IPS-NIHi7 (cell line): ENCODE measurements at regions not wholly inside any gene's neighbourhood (a gene's known extent, or its start where the extent isn't known, plus 50 kb on each side); places are given as distances from the start of the nearest gene placed in this dataset.

Experiments used
- DNase-seq: peaks from one replicate; pipeline ENCODE4 v3.0.0; 2012; ENCODE audit warnings: mixed read lengths; ENCODE audit errors: extremely low spot score

DNA sequence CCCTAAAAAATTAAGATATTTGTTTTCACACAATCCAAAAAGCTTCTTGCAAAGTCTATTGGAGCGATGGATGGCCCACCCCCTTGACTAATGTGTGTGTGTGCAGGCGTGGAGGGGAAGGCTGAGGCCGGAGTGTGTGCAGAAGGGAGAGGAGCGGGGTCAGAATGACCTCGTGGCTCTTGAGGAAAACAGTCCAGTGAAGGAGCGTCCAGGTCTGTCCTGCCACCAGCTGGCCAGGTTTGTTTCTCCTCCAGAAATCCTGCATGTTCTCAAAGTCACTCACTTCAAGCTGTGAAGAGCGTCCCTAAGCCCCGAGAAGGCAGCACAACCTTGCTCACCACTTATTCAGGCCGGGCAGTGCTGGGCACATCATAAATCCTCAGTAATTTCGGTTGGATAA is 69.5 kb upstream of the SSX2IP start:
- DNase-seq: no peak

DNA sequence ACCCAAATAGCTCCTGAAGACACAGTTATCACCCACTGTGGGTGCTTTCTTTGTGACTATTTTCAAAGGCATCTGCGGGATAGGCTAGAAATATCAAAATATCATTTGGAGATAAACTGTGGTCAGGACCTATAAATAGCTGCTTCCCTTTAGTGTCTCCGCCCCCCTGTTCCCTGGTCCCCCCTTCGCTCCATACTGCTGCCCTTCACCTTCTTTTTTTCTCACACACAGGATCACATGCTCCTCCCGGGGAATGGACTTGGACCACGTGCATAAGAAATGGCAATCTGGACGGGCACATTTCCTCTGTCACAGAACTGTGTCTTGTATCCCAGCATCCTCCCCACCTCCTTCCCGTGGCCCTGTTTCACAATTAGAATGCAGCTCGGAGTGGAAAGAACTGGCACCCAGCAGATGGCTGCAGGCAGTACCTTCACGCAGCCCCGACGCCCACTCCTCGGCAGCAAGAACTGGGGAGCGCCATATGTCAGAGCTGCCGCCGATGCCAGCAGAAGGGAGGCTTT is 68.8 kb upstream of the SSX2IP start:
- DNase-seq: no peak

- DNase-seq: no peak
Observed at GRCh38 chr1:84758476-84758875, 68.2 kb upstream of the SSX2IP start.

- no peak for DNase-seq
Observed at GRCh38 chr1:84757301-84757700, 67.0 kb upstream of the SSX2IP start.

DNA sequence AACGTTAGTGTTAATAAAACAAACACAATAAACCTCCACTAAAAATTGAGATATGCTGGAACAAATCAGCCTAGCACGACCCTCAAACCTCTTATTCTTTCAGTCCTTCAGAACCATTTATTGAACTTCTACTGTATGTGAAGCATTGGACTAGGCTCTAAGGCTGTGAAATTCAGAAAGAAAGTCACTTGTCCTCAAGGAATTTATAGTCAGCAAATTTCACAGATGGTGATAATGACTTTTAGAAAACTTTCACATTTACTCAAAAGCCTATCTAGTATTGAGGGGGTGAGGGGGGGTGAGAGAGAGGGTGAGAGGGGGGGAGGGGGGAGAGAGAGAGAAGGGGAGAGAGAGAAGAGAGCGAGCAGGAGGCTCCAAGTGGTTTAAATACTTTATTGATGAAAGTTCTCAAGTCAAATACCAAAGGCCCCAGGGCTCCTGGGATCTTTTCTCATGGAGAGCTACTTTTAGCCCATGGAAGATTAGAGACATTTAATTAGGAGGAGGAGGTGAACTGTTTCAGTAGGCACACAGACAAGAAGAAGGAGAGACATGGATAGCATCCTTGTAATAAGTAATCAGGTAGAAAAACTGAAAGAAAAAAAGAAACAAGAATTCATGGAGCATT is 66.3 kb upstream of the SSX2IP start:
- no peak for DNase-seq

DNA sequence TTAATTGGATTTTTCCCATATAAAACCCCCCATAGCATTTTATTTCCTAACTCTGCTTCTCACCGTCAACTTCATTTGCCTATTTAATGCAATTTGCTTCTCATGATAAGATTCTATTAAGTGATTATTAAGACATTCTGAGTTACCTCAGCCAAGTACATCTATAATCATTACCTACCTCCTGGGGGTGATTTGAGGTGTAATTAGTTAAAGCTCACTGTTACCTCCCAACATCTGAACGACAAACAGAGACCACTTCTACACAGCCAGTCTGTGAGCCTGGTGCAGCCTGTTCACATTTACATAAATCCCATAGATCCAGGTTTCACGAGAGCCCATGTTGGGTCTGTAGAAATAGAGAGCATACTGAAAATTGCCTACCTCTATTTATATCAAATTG is 65.7 kb upstream of the SSX2IP start:
- DNase-seq: no peak

DNA sequence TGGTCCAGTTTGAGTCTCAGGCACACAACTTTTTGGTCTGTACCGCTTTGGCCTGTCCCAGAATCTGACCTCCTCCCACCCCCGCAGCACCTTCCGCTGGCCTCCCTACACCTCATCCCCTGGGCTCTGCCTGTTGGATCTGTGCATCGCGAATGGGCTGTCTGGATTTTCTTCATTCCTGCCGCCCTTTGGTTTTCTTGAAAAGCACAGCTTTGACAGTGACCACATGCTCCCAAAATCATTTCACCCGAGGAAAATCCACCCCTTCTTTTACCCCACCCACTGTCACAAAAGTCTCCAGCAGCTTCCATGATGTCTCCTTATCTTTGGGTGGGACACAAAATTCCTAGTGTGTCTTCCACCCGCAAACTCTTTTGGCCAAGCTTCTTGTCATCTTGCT is 65.0 kb upstream of the SSX2IP start:
- DNase-seq: no peak

DNA sequence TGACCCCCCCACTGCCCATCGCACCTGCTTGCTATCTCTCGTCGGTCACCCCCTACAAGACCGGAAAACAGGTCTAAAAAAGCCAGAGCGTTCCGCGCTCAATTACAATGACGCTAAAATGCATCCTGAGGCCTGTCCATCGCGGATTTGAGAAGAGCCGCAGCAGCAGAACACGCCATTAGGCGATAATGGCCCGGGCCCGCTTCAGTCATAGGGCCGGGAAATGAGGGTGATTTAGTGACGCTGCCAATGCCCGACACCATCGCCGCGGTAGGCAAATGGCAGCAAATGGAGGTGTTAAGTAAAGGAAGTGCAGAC is 64.1 kb upstream of the SSX2IP start:
- DNase-seq: no peak

DNA sequence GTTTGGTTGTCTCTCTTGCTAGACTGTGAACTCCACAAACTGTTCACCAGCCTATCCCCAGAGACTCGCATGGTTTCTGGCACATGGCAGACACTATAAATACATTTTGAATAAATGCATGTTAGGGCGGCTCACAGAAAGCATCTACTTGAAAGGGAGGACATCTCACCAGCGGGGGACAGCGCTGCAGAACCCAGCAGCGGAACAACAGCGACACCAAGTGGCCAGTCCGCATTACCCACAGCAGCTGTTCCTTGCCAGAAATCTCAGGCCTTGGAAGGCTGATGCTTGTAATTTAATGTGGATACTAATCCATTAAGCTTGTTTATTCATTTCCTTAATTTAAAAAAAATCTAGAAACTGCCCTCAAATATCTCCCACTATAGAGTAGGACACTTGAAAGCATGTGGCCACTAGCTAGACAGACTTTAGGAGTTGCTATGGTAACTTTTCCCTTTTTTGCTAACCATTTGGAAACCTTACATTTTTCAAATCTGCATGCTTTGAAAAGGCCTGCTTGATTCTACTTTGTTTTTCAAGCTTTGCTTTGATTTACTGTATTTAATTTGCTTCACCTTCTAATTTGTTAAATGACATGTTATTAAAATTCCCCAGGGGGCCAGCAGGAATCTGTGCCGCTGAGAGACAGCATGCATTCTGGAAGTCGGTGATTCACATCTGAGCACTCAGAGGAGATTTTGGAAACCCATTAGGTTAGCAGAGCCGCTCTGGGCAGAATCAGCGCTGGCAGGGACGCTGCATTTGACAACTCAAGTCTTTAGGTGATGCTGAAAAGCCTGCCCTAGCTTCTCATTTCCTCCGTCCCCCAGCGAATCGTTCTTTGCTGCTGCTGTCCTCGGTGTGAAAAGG is 63.5 kb upstream of the SSX2IP start:
- peak; percentile 78 for DNase-seq

DNA sequence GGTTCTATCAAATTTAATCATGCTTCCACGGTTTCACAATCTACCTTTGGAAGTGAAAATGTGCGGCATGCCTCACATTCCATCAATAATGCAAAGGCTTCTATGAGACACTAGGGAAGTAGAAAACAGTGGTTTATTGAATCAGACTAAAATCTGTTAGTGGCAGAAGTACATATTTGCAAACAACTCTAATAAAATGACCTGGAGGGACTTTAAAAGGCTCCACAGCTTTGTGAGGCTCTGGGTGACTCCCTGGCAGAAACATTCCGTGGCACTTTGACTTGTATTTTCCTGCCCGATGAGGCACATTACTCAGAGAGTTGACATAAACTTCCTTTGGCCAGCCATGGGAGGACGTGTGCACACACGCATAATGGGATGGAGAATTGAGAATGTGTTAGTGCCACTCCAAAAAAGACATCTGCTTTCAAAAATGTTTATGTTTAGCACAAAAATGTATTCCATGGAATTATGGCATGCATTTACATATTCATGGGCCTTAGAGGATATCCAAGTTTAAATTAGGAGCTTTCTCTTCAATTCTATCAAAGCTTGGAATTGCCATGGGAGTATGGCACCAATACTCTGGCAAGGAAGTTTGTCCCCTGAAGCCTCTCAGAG is 60.0 kb upstream of the SSX2IP start:
- no peak for DNase-seq

GRCh38 chr1:84749427-84749826 is 59.2 kb upstream of the SSX2IP start:
- no peak for DNase-seq

DNA sequence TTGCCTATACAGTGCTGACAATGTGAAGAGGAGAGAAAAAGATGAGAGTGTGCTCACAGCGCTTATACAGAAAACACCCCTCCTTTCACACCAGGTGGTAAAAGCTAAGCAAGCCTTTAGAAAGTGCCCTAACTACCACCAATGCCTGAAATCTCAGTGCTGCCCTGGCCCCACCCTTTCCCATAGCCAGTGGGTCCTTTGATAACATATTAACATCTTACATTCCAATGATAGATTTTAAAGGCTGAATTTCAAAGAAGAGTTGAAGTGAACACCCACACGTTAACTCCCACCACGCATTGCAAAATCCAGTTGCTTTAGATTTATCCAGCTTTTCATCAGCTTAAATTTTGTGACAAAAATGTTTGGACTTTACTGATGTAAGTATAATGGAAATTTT is 58.1 kb upstream of the SSX2IP start:
- no peak for DNase-seq

DNA sequence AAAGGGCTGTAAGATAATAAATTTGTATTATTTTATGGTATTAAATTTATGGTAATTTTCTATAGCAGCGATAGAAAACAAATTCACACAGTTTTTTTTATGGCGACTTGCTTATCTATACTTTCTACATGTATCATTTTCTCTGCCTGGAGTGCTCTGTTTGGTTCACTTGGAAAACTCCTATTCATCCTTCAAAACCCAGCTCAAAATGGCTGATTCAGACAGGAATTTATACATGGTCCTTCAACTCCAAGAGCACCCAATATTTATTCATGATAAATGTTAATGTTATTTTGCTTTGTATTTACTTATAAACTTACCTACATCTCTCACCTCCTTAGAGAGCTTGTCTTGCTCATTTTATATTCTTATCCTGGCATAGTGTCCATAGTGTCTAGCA is 55.6 kb upstream of the SSX2IP start:
- DNase-seq: no peak

- no peak for DNase-seq
Observed at GRCh38 chr1:84743896-84744295, 53.6 kb upstream of the SSX2IP start.

GRCh38 chr1:84742653-84743052 is 52.4 kb upstream of the SSX2IP start:
- DNase-seq: no peak

- DNase-seq: no peak
Observed at GRCh38 chr1:84740050-84740714, 49.9 kb upstream of the SSX2IP start.
